Prostate gland (tissue), 2 donors: ENCODE measurements at regions not wholly inside any gene's neighbourhood (a gene's known extent, or its start where the extent isn't known, plus 50 kb on each side); places are given as distances from the start of the nearest gene placed in this dataset.

Experiments
- CTCF ChIP-seq, 4 experiments: fragments of 200-600 bp in 2 of 4; fragments of 450-650 bp in 2 of 4; sonication (generic) in 2 of 4; IDR thresholded peaks; 1 replicate in 3 of 4; 2 replicates in 1 of 4; pipeline ENCODE4 v1.5.1; 2016 to 2019; ENCODE audit warnings: antibody characterized with exemption in 4 of 4, mild to moderate bottlenecking in 2 of 4, moderate library complexity in 2 of 4
- POLR2A ChIP-seq: fragments of 450-650 bp; IDR thresholded peaks from one replicate; pipeline ENCODE4 v1.6.1; 2016; ENCODE audit warnings: antibody characterized with exemption, mild to moderate bottlenecking

GRCh38 chr1:187958207-187958606 is 1129.5 kb downstream of the PLA2G4A start:
- TF ChIP-seq CTCF (IDR thresholded peaks at IDR 0.05) (no peak), POLR2A (no peak)
